Hepatocyte (in vitro differentiated cells): ENCODE measurements at regions not wholly inside any gene's neighbourhood (a gene's known extent, or its start where the extent isn't known, plus 50 kb on each side); places are given as distances from the start of the nearest gene placed in this dataset.

ENCODE experiments used
- EZH2 ChIP-seq: fragments of 200-600 bp; sonication (generic); IDR thresholded peaks from 2 replicates; pipeline ENCODE4 v1.6.1; 2016; ENCODE audit warnings: antibody characterized with exemption, mild to moderate bottlenecking, borderline replicate concordance
- EZH2phosphoT487 ChIP-seq: fragments of 200-600 bp; sonication (generic); IDR thresholded peaks from one replicate; pipeline ENCODE4 v1.6.1; 2018; ENCODE audit warnings: antibody characterized with exemption, mild to moderate bottlenecking, low read depth, moderate library complexity; ENCODE audit not compliant: unreplicated experiment, severe bottlenecking
- TF ChIP-seq, protein P1 (sequence below): fragments of 200-600 bp; sonication (generic); IDR thresholded peaks from 2 replicates; pipeline ENCODE4 v1.5.1; 2016; ENCODE audit warnings: antibody characterized with exemption, mild to moderate bottlenecking; ENCODE audit not compliant: poor library complexity

DNA sequence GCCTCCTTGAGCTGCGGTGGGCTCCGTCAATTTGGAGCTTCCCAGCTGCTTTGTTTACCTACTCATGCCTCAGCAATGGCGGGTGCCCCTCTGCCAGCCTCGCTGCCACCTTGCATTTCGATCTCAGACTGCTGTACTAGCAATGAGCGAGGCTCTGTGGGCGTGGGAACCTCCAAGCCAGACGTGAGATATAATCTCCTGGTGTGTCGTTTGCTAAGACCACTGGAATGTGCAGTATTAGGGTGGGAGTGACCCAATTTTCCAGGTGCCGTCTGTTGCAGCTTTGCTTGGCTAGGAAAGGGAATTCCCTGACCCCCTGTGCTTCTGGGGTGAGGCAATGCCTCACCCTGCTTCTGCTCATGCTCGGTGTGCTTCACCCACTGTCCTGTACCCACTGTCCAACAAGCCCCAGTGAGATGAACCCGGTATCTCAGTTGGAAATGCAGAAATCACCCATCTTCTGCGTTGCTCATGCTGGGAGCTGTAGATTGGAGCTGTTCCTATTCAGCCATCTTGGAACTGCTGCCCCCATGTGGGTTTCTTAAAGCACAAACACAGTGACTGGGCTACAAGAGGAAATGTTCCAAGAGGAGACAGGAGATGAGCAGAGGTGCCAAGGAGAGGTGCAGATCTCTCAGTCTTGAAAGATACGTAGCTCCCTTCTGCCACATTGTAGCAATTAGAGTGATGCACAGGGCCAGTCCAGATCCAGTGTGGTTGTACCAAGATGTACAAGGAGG lies 193.0 kb upstream of the IGFBP7 start:
- no peak for TF ChIP-seq EZH2phosphoT487
- TF ChIP-seq, protein P1, sequence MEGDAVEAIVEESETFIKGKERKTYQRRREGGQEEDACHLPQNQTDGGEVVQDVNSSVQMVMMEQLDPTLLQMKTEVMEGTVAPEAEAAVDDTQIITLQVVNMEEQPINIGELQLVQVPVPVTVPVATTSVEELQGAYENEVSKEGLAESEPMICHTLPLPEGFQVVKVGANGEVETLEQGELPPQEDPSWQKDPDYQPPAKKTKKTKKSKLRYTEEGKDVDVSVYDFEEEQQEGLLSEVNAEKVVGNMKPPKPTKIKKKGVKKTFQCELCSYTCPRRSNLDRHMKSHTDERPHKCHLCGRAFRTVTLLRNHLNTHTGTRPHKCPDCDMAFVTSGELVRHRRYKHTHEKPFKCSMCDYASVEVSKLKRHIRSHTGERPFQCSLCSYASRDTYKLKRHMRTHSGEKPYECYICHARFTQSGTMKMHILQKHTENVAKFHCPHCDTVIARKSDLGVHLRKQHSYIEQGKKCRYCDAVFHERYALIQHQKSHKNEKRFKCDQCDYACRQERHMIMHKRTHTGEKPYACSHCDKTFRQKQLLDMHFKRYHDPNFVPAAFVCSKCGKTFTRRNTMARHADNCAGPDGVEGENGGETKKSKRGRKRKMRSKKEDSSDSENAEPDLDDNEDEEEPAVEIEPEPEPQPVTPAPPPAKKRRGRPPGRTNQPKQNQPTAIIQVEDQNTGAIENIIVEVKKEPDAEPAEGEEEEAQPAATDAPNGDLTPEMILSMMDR = peak; percentile 15
- TF ChIP-seq EZH2 = no peak
